ENCODE measurements at regions not wholly inside any gene's neighbourhood (a gene's known extent, or its start where the extent isn't known, plus 50 kb on each side); places are given as distances from the start of the nearest gene placed in this dataset. TPM values are rescaled to one million over a fixed set of nuclear protein-coding genes. Genes with fewer than 3 reads are reported as not detected.

Small RNA genes lying in the stretch of these regions (small RNA-seq; reads per million reads assigned to genes)
- gene MIR548AI (ENCODE audit: insufficient read depth), result not detected
